SIG-M5 treated with dmso at 0.1 percent for 504 hours (cell line): ENCODE measurements at regions not wholly inside any gene's neighbourhood (a gene's known extent, or its start where the extent isn't known, plus 50 kb on each side); places are given as distances from the start of the nearest gene placed in this dataset.
A peak's percentile ranks its signal among the peaks of the same experiment; 100 is the strongest.
"Not testable (repeated sequence)": the region's sequence is repeated elsewhere in the genome, so short reads cannot be mapped to it uniquely, and the experiment has no call there.

Experiments used
- DNase-seq: peaks from one replicate; lab custom pipeline; 2025; ENCODE audit not compliant: unreplicated experiment; lab: John Stamatoyannopoulos, UW

- no peak for DNase-seq
These were observed 1293.1 kb upstream of the EYS start for GRCh38 chr6:67000121-67000520.

GRCh38 chr6:66997579-66997978, 1290.6 kb upstream of the EYS start:
- DNase-seq: not testable (repeated sequence)

DNA sequence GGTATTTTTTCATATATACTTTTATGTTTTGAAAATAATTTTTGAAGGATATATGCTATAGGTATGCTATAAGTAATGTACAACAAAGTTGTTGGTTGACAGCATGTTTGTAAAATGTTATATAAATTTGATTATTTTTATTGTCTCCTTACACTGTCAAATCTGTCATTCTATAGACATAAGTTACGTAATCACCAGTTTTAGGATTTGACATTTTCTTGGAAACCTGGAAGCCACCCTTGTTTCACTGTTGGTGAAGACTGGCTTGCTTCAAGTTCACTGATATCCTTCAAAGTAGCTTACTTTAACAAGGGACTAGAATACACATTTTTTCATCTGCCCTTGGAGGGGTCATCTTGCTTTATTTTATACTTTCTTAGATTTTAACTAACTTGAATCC, 1288.6 kb upstream of the EYS start:
- no peak for DNase-seq

DNA sequence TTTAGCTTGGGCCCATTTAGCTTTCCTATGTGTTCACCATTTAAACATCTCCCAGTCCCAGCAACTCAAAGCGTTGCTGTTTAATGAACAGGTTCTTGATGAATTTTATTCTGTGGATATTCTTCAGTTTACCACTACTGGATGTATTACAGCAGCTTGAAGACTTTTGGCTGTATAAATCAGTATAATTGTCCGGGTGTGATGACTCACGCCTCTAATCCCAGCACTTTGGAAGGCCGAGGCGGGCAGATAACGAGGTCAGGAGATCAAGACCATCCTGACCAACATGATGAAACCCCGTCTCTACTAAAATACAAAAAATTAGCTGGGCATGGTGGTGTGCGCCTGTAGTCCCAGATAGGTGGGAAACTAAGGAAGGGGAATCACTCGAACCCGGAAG, 1286.7 kb upstream of the EYS start:
- DNase-seq: not testable (repeated sequence)

GRCh38 chr6:66993272-66993671, 1286.2 kb upstream of the EYS start:
- no peak for DNase-seq

DNA sequence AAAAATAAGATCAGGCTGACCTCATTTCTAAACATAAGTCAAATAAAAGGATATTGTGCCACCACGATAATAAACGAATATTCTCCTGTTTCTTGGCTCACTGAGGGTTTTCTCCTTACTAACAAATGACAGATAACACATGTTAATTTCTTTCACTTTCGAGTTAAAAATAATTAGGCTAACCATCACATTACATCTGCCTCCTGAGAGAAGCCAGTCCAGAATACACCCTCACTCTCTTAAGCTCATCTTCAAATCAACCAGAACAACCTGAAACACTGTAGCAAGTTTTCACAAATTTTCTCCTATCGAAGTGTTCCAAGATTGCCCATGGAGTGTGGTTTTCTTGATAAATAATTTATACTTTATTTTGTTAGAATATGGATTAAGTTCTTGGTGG, 1285.6 kb upstream of the EYS start:
- DNase-seq: no peak

- DNase-seq: peak; percentile 6
These were observed 1279.9 kb upstream of the EYS start for GRCh38 chr6:66986940-66987339.

- peak; percentile 14 for DNase-seq
These were observed 1278.8 kb upstream of the EYS start for GRCh38 chr6:66985816-66986215.

DNA sequence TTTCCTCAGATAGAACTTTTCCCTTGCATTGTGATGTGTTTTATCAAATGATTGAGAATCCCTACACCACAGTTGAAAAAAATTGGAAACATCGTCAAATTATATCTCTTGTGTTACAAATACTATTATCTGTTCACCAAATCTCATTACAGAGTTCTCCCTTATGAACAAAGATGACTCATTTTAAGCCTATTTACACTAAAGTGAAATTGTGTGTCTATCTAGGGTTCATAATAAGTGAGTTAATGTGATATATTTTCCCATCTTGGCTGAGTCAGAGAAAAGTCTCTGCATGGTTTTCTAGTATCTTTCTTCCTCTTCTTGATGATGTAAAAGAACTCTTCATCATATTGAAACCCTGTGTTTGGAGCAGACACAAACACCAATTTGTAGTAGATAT, 1263.3 kb upstream of the EYS start:
- no peak for DNase-seq

GRCh38 chr6:66965227-66965626, 1258.2 kb upstream of the EYS start:
- no peak for DNase-seq

DNA sequence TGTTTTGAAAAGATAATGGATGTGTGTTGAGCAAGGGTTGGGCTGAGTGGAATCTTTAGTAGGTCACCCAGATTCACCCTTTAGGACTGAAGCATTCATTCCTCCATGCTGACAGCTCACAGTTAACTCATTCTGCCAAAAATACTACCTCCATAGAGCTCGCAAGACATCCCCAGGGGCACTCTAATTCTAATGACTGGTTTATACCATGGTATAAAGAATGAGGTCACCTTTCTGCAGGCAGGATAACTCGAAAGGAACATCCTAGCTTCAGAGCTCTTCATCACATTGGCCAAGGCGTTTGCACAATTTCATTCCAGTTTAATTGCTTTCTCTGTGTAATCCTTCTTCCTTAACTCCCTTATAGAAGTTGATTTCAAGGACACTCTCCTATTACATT, 1257.2 kb upstream of the EYS start:
- no peak for DNase-seq

GRCh38 chr6:66962082-66962481, 1255.1 kb upstream of the EYS start:
- no peak for DNase-seq

- DNase-seq: no peak
These were observed 1254.2 kb upstream of the EYS start for GRCh38 chr6:66961191-66961590.

- DNase-seq: no peak
These were observed 1242.2 kb upstream of the EYS start for GRCh38 chr6:66949191-66949661.

DNA sequence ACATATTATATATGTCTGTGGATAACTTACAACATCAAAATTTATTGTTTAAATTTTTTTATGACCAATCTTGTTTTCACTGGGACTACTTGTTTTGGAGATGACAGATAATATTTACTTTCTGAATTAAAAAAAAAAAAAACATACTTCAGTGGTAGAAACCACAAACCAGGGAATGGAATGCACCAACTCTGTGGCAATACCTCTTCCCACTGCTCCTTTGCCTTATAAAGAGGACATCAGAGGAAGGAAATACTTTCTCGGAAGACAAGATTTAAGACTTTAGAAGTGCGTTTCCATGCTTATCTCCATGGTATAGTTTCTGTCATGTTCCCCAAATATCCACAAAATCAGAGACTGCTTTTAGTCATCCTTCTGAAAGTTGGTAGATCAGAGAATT, 1241.1 kb upstream of the EYS start:
- no peak for DNase-seq

GRCh38 chr6:66940003-66940402, 1233.0 kb upstream of the EYS start:
- DNase-seq: no peak

DNA sequence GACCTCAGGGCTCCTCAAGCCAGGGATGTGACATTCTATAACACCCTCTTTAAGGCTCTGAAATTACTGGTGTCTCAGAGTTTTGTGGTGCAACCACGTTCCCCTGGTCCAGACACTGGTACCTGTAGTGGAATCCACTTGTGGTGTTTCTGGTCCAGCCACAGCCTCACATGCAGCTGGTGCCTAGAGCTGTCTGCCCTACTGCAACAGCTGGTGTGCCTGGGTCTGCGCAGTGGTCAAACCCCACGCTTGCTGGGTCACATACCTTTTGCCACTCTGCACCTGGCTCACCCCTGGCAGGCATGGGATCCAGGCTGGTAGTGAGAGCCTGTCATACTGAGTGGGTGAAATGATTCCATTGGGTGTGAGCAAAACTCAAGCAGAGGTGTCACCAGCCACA, 1230.2 kb upstream of the EYS start:
- no peak for DNase-seq

DNA sequence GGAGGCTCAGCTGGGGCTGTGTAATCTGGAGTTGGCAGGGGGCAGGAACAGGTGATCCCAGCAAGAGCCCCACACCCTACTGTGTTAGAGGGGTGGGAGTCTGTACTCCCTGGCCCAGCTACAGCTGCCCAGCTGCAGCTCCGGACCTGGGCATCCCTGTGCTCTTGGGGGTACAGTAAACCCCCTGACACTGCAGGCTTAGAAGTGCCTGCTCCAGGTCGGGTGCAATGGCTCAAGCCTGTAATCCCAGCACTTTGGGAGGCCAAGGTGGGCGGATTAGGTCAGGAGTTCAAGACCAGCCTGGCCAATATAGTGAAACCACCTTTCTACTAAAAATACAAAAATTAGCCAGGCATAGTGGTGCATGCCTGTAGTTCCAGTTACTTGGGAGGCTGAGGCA, 1228.6 kb upstream of the EYS start:
- no peak for DNase-seq

DNA sequence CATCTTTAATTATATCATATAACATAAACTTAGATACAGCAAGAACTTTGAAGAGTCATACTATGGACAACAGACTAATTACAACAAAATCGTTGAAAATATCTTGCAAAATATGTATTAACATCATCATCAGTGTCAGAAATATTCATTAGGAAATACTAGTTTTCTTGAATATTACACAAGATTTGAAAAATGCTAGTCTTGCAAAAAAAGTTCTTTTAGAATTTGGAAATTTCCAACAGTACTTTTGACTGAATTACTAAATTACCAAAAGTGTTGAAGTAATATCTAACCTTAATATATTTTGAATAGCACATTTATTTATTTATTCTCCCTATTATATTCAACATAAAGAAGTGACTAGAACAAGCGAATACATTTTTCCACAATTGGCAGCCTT, 1224.8 kb upstream of the EYS start:
- no peak for DNase-seq

- DNase-seq: no peak
These were observed 1223.7 kb upstream of the EYS start for GRCh38 chr6:66930559-66931290.

DNA sequence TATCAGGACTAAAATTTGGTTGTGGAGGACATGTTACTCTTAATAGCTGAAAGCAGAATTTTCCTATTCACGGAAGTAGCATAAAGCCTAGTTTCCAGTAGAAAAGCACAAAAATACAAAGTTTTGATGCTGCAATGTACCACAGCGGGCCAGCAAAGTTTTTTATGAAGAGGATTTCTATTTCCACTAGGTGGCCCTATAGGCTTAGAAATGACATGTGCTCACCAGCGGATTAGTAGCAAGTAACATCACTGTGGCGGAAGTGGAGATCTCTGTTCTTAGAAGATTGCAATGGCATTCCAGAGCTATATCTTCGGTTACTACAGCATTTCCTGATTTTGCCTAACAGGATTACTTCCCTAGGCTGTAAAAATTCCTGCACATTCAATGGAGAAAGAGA, 1219.0 kb upstream of the EYS start:
- DNase-seq: peak; percentile 79

DNA sequence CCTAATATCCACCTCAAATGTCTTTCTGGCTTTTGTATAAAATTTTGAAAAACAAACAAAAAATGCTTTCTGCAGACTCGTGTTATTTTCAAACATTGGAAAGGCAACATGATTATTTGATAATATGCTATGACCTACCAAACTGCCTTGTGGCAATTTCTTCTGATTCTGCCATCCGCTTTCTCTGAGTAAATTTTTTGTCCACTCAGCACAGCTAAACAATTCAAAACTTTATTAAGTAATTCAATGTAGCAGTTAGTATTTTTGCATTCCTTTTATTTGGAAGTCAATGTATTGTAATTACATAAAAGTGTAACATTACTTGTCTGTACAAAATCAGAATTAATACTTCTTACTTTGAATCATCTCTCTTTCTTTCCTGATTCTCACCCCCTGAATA, 1206.6 kb upstream of the EYS start:
- no peak for DNase-seq

DNA sequence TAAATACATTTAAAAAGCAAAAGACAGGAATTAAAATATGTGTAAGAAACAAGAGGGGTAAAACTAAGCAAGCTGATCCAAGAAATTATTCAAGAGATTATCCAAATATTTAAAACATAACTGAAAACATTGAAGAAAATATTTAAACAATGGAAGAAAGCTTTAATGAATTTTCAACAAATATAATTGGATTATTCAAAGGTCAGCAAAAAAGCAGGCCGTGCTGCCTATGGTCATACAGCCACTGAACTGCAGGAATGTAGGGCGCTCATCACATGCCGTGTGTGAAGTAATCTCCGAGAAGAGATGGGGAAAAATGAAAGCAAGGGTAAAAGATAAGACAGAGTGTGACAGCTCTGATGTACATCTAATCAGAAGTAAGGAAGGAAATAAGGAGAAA, 1195.4 kb upstream of the EYS start:
- no peak for DNase-seq
